ENCODE measurements at regions not wholly inside any gene's neighbourhood (a gene's known extent, or its start where the extent isn't known, plus 50 kb on each side); places are given as distances from the start of the nearest gene placed in this dataset.

- no peak for DNase-seq (ENCODE audit: low read depth)
Observed at GRCh38 chr4:26140150-26140898, 180.5 kb upstream of the RBPJ start.

- no peak for DNase-seq (ENCODE audit: low read depth)
Observed at GRCh38 chr4:26141051-26141721, 179.6 kb upstream of the RBPJ start.

- DNase-seq (ENCODE audit: low read depth) = no peak
Observed at GRCh38 chr4:26141911-26142638, 178.7 kb upstream of the RBPJ start.

- DNase-seq (ENCODE audit: low read depth) = no peak
Observed at GRCh38 chr4:26144526-26145155, 176.2 kb upstream of the RBPJ start.

GRCh38 chr4:26145212-26145611, 175.6 kb upstream of the RBPJ start:
- no peak for DNase-seq (ENCODE audit: low read depth)

- no peak for DNase-seq (ENCODE audit: low read depth)
Observed at GRCh38 chr4:26148927-26149326, 171.9 kb upstream of the RBPJ start.

GRCh38 chr4:26150948-26151347, 169.9 kb upstream of the RBPJ start:
- DNase-seq (ENCODE audit: low read depth) = no peak

- no peak for DNase-seq (ENCODE audit: low read depth)
Observed at GRCh38 chr4:26151615-26152014, 169.2 kb upstream of the RBPJ start.

- DNase-seq (ENCODE audit: low read depth) = no peak
Observed at GRCh38 chr4:26152056-26152455, 168.8 kb upstream of the RBPJ start.

- DNase-seq (ENCODE audit: low read depth) = no peak
Observed at GRCh38 chr4:26157541-26157940, 163.3 kb upstream of the RBPJ start.

- DNase-seq (ENCODE audit: low read depth) = no peak
Observed at GRCh38 chr4:26160591-26160990, 160.2 kb upstream of the RBPJ start.

GRCh38 chr4:26161030-26161824, 159.6 kb upstream of the RBPJ start:
- no peak for DNase-seq (ENCODE audit: low read depth)

GRCh38 chr4:26162101-26162500, 158.7 kb upstream of the RBPJ start:
- DNase-seq (ENCODE audit: low read depth) = no peak

- no peak for DNase-seq (ENCODE audit: low read depth)
Observed at GRCh38 chr4:26163425-26164362, 157.1 kb upstream of the RBPJ start.

GRCh38 chr4:26171501-26171900, 149.3 kb upstream of the RBPJ start:
- DNase-seq (ENCODE audit: low read depth) = no peak

GRCh38 chr4:26171941-26172340, 148.9 kb upstream of the RBPJ start:
- no peak for DNase-seq (ENCODE audit: low read depth)

GRCh38 chr4:26173619-26174018, 147.2 kb upstream of the RBPJ start:
- no peak for DNase-seq (ENCODE audit: low read depth)

GRCh38 chr4:26174027-26174426, 146.8 kb upstream of the RBPJ start:
- no peak for DNase-seq (ENCODE audit: low read depth)

GRCh38 chr4:26175006-26175786, 145.6 kb upstream of the RBPJ start:
- DNase-seq (ENCODE audit: low read depth) = no peak

Data from stimulated activated CD8-positive, alpha-beta memory T cell treated with anti-CD3 and anti-CD28 coated beads, Interleukin-15, amount 100 ng/mL, for 1 hour (primary cell).